ENCODE measurements at regions not wholly inside any gene's neighbourhood (a gene's known extent, or its start where the extent isn't known, plus 50 kb on each side); places are given as distances from the start of the nearest gene placed in this dataset.

- Mint-ChIP-seq H3K4me3 (no peak overlapping the region), H3K9me3 (no peaks in the 10 kb centered on the region), H3K27ac (no peak overlapping the region), H3K4me1 (no peaks in the 10 kb centered on the region), H3K27me3 (peaks cover 15% of the 10 kb centered on the region), H3K36me3 (no peaks in the 10 kb centered on the region)
- DNase-seq = no peak
- CTCF ChIA-PET = no interaction called here
Observed at GRCh38 chr5:112604732-112605630, 132.7 kb upstream of the APC start.

GRCh38 chr5:112608975-112609374 is 128.7 kb upstream of the APC start:
- Mint-ChIP-seq H3K27me3 (peaks cover 15% of the 10 kb centered on the region), H3K4me1 (no peaks in the 10 kb centered on the region), H3K36me3 (no peaks in the 10 kb centered on the region), H3K9me3 (no peaks in the 10 kb centered on the region), H3K27ac (no peak overlapping the region), H3K4me3 (no peak overlapping the region)
- no peak for DNase-seq
- CTCF ChIA-PET = no interaction called here

- Mint-ChIP-seq H3K4me1 (no peaks in the 10 kb centered on the region), H3K27ac (no peak overlapping the region), H3K36me3 (no peaks in the 10 kb centered on the region), H3K27me3 (peaks cover 15% of the 10 kb centered on the region), H3K4me3 (no peak overlapping the region), H3K9me3 (no peaks in the 10 kb centered on the region)
- CTCF ChIA-PET = no interaction called here
- DNase-seq = no peak
Observed at GRCh38 chr5:112612663-112613062, 125.0 kb upstream of the APC start.

GRCh38 chr5:112614285-112614684 is 123.4 kb upstream of the APC start:
- Mint-ChIP-seq H3K9me3 (no peaks in the 10 kb centered on the region), H3K27me3 (peaks cover 6% of the 10 kb centered on the region), H3K4me3 (no peak overlapping the region), H3K36me3 (no peaks in the 10 kb centered on the region), H3K27ac (no peak overlapping the region), H3K4me1 (no peaks in the 10 kb centered on the region)
- DNase-seq = no peak
- CTCF ChIA-PET = no interaction called here

- no peak for DNase-seq
- no peak overlapping the region for H3K4me3 Mint-ChIP-seq
- no peak overlapping the region for H3K27ac Mint-ChIP-seq
- no peaks in the 10 kb centered on the region for H3K4me1 Mint-ChIP-seq
- no peaks in the 10 kb centered on the region for H3K9me3 Mint-ChIP-seq
- H3K36me3 Mint-ChIP-seq = no peaks in the 10 kb centered on the region
- CTCF ChIA-PET = no interaction called here
- no peaks in the 10 kb centered on the region for H3K27me3 Mint-ChIP-seq
Observed at GRCh38 chr5:112614986-112615385, 122.7 kb upstream of the APC start.

GRCh38 chr5:112616812-112617547 is 120.7 kb upstream of the APC start:
- Mint-ChIP-seq H3K9me3 (no peaks in the 10 kb centered on the region), H3K4me3 (no peak overlapping the region), H3K27me3 (peaks cover 4% of the 10 kb centered on the region), H3K4me1 (no peaks in the 10 kb centered on the region), H3K27ac (no peak overlapping the region), H3K36me3 (no peaks in the 10 kb centered on the region)
- CTCF ChIA-PET = no interaction called here
- no peak for DNase-seq

- CTCF ChIA-PET = interaction anchor here (0.7 kb wide), 1 partner anchor 159 kb away, joined by 3 read pairs; no protein-coding TSS in a partner anchor
- Mint-ChIP-seq H3K36me3 (no peaks in the 10 kb centered on the region), H3K4me3 (no peak overlapping the region), H3K4me1 (no peaks in the 10 kb centered on the region), H3K27me3 (peaks cover 32% of the 10 kb centered on the region), H3K27ac (no peak overlapping the region), H3K9me3 (no peaks in the 10 kb centered on the region)
- no peak for DNase-seq
Observed at GRCh38 chr5:112625246-112625645, 112.4 kb upstream of the APC start.

- Mint-ChIP-seq H3K36me3 (no peaks in the 10 kb centered on the region), H3K4me1 (no peaks in the 10 kb centered on the region), H3K4me3 (no peak overlapping the region), H3K27ac (no peak overlapping the region), H3K9me3 (no peaks in the 10 kb centered on the region), H3K27me3 (peaks cover 28% of the 10 kb centered on the region)
- no peak for DNase-seq
- CTCF ChIA-PET = interaction anchor here (0.7 kb wide), 1 partner anchor 159 kb away, joined by 3 read pairs; no protein-coding TSS in a partner anchor
Observed at GRCh38 chr5:112625689-112626438, 111.8 kb upstream of the APC start.

- Mint-ChIP-seq H3K36me3 (no peaks in the 10 kb centered on the region), H3K4me3 (no peak overlapping the region), H3K4me1 (no peaks in the 10 kb centered on the region), H3K9me3 (no peaks in the 10 kb centered on the region), H3K27me3 (peaks cover 32% of the 10 kb centered on the region), H3K27ac (no peak overlapping the region)
- DNase-seq = no peak
- CTCF ChIA-PET = no interaction called here
Observed at GRCh38 chr5:112626715-112627114, 111.0 kb upstream of the APC start.

- H3K4me1 Mint-ChIP-seq = no peaks in the 10 kb centered on the region
- peaks cover 40% of the 10 kb centered on the region for H3K27me3 Mint-ChIP-seq
- no peak for DNase-seq
- no peaks in the 10 kb centered on the region for H3K36me3 Mint-ChIP-seq
- no peaks in the 10 kb centered on the region for H3K9me3 Mint-ChIP-seq
- CTCF ChIA-PET = no interaction called here
- H3K4me3 Mint-ChIP-seq = no peak overlapping the region
- H3K27ac Mint-ChIP-seq = no peak overlapping the region
Observed at GRCh38 chr5:112628214-112628980, 109.3 kb upstream of the APC start.

- Mint-ChIP-seq H3K36me3 (no peaks in the 10 kb centered on the region), H3K4me1 (no peaks in the 10 kb centered on the region), H3K27me3 (peaks cover 40% of the 10 kb centered on the region), H3K9me3 (no peaks in the 10 kb centered on the region), H3K27ac (no peak overlapping the region), H3K4me3 (no peak overlapping the region)
- DNase-seq = no peak
- CTCF ChIA-PET = no interaction called here
Observed at GRCh38 chr5:112630246-112631009, 107.3 kb upstream of the APC start.

GRCh38 chr5:112634166-112634565 is 103.5 kb upstream of the APC start:
- Mint-ChIP-seq H3K36me3 (no peaks in the 10 kb centered on the region), H3K27me3 (peaks cover 19% of the 10 kb centered on the region), H3K4me1 (no peaks in the 10 kb centered on the region), H3K9me3 (no peaks in the 10 kb centered on the region), H3K4me3 (no peak overlapping the region), H3K27ac (no peak overlapping the region)
- no peak for DNase-seq
- CTCF ChIA-PET = no interaction called here

GRCh38 chr5:112634796-112635195 is 102.9 kb upstream of the APC start:
- Mint-ChIP-seq H3K27ac (no peak overlapping the region), H3K4me3 (no peak overlapping the region), H3K36me3 (no peaks in the 10 kb centered on the region), H3K4me1 (no peaks in the 10 kb centered on the region), H3K27me3 (peaks cover 13% of the 10 kb centered on the region), H3K9me3 (no peaks in the 10 kb centered on the region)
- CTCF ChIA-PET = interaction anchor here (1.3 kb wide), 1 partner anchor 10 kb away, joined by 5 read pairs; no protein-coding TSS in a partner anchor
- no peak for DNase-seq

All from activated naive CD4-positive, alpha-beta T cell treated with anti-CD3 and anti-CD28 coated beads, Interleukin-2, amount 10 ng/mL, durations not matched to agents 7 days and 5 days (primary cell).